Endodermal cell (in vitro differentiated cells): ENCODE measurements at regions not wholly inside any gene's neighbourhood (a gene's known extent, or its start where the extent isn't known, plus 50 kb on each side); places are given as distances from the start of the nearest gene placed in this dataset.

Experiments used
- DNase-seq: peaks from one replicate; pipeline ENCODE4 v3.0.0-alpha.2; 2017
- H3K27ac ChIP-seq: 2 replicates; pipeline ENCODE4 v1.5.1; 2013; ENCODE audit warnings: mild to moderate bottlenecking, low read depth, low read length, moderate library complexity
- H3K27me3 ChIP-seq: 2 replicates; pipeline ENCODE4 v1.6.1; 2013; ENCODE audit warnings: mild to moderate bottlenecking, low read length, moderate library complexity; ENCODE audit not compliant: insufficient read depth, control insufficient read depth, poor library complexity, severe bottlenecking
- H3K36me3 ChIP-seq: 2 replicates; pipeline ENCODE4 v1.7.0; 2013; ENCODE audit warnings: mild to moderate bottlenecking, low read length, moderate library complexity; ENCODE audit not compliant: control insufficient read depth, insufficient read depth
- H3K4me1 ChIP-seq: one replicate; pipeline ENCODE4 v1.7.0; 2013; ENCODE audit warnings: low read length; ENCODE audit not compliant: control insufficient read depth, insufficient read depth
- H3K4me3 ChIP-seq: 2 replicates; pipeline ENCODE4 v1.5.1; 2013; ENCODE audit warnings: mild to moderate bottlenecking, low read length, moderate library complexity
- H3K9ac ChIP-seq: 2 replicates; pipeline ENCODE4 v1.6.1; 2013; ENCODE audit warnings: mild to moderate bottlenecking, low read length, moderate library complexity; ENCODE audit not compliant: poor library complexity, severe bottlenecking; ENCODE audit errors: extremely low read depth
- H3K9me3 ChIP-seq: 2 replicates; pipeline ENCODE4 v1.6.1; 2013; ENCODE audit warnings: mild to moderate bottlenecking, low read length, moderate library complexity; ENCODE audit not compliant: control insufficient read depth
- H3K27ac Mint-ChIP-seq: 2 replicates; pipeline ENCODE4 v1.8.0; 2020; ENCODE audit warnings: mixed read lengths
- H3K27me3 Mint-ChIP-seq: 2 replicates; pipeline ENCODE4 v1.8.0; 2021; ENCODE audit warnings: mild to moderate bottlenecking, mixed read lengths; ENCODE audit not compliant: insufficient read depth
- H3K36me3 Mint-ChIP-seq: 2 replicates; pipeline ENCODE4 v1.8.0; 2020; ENCODE audit warnings: low read depth, mixed read lengths
- H3K4me1 Mint-ChIP-seq: 2 replicates; pipeline ENCODE4 v1.8.0; 2020; ENCODE audit warnings: mixed read lengths
- H3K4me3 Mint-ChIP-seq: 2 replicates; pipeline ENCODE4 v1.8.0; 2020; ENCODE audit warnings: mild to moderate bottlenecking, moderate library complexity, mixed read lengths
- H3K9me3 Mint-ChIP-seq: 2 replicates; pipeline ENCODE4 v1.8.0; 2020; ENCODE audit warnings: mild to moderate bottlenecking, mixed read lengths
- CTCF ChIP-seq: fragments of 200-600 bp; sonication (generic); conservative IDR thresholded peaks from 2 replicates; pipeline ENCODE4 v1.5.0; 2021; ENCODE audit warnings: antibody characterized with exemption, mild to moderate bottlenecking
- WGBS, 2 experiments: methylation state at CpG; one replicate each; pipeline versions ENCODE4 v1.1.5 to v1.1.7; 2013; ENCODE audit warnings: missing lambda C conversion rate in 2 of 2, mixed read lengths in 1 of 2; ENCODE audit not compliant: insufficient coverage in 1 of 2, insufficient read length in 1 of 2; 5-methylcytosine and 5-hydroxymethylcytosine counted together

- H3K9me3 ChIP-seq = no peaks in the 10 kb centered on the region
- H3K36me3 ChIP-seq = no peaks in the 10 kb centered on the region
- no peaks in the 10 kb centered on the region for H3K27me3 Mint-ChIP-seq
- DNase-seq = no peak
- H3K36me3 Mint-ChIP-seq = no peaks in the 10 kb centered on the region
- no peaks in the 10 kb centered on the region for H3K27me3 ChIP-seq
- no peak overlapping the region for H3K27ac ChIP-seq
- no peak overlapping the region for H3K27ac Mint-ChIP-seq
- H3K9me3 Mint-ChIP-seq = no peaks in the 10 kb centered on the region
- no peak overlapping the region for H3K4me3 Mint-ChIP-seq
- H3K4me1 Mint-ChIP-seq = peaks cover 24% of the 10 kb centered on the region
- no peak overlapping the region for H3K4me3 ChIP-seq
- peaks cover 15% of the 10 kb centered on the region for H3K4me1 ChIP-seq
- WGBS, 2 experiments = 93 to 94% methylated on average over 6 to 9 of the region's 10 CpGs
- no peak for TF ChIP-seq CTCF
- H3K9ac ChIP-seq = no peak overlapping the region
Observed at GRCh38 chr7:131656980-131657723, 100.7 kb upstream of the PODXL start.

GRCh38 chr7:131655866-131656265, 99.4 kb upstream of the PODXL start:
- Mint-ChIP-seq H3K9me3 (no peaks in the 10 kb centered on the region), H3K27me3 (peaks cover 3% of the 10 kb centered on the region), H3K27ac (peak overlapping the region; percentile 52), H3K4me1 (peaks cover 29% of the 10 kb centered on the region), H3K36me3 (no peaks in the 10 kb centered on the region), H3K4me3 (no peak overlapping the region)
- H3K9ac ChIP-seq = no peak overlapping the region
- TF ChIP-seq CTCF = no peak
- no peak for DNase-seq
- H3K36me3 ChIP-seq = no peaks in the 10 kb centered on the region
- H3K4me3 ChIP-seq = no peak overlapping the region
- H3K4me1 ChIP-seq = peaks cover 15% of the 10 kb centered on the region
- no peaks in the 10 kb centered on the region for H3K27me3 ChIP-seq
- 81 to 87% methylated on average over 3 to 7 of the region's 7 CpGs for WGBS, 2 experiments
- no peak overlapping the region for H3K27ac ChIP-seq
- H3K9me3 ChIP-seq = no peaks in the 10 kb centered on the region

GRCh38 chr7:131655447-131655846, 99.0 kb upstream of the PODXL start:
- Histone ChIP-seq H3K9ac (no peak overlapping the region), H3K4me3 (no peak overlapping the region), H3K9me3 (no peaks in the 10 kb centered on the region), H3K36me3 (no peaks in the 10 kb centered on the region), H3K27ac (no peak overlapping the region), H3K4me1 (peaks cover 15% of the 10 kb centered on the region), H3K27me3 (no peaks in the 10 kb centered on the region)
- Mint-ChIP-seq H3K27me3 (peaks cover 3% of the 10 kb centered on the region), H3K4me1 (peaks cover 29% of the 10 kb centered on the region), H3K9me3 (no peaks in the 10 kb centered on the region), H3K27ac (no peak overlapping the region), H3K4me3 (no peak overlapping the region), H3K36me3 (no peaks in the 10 kb centered on the region)
- peak; percentile 54 for DNase-seq
- 90 to 94% methylated on average over 6 of the region's 6 CpGs for WGBS, 2 experiments
- no peak for TF ChIP-seq CTCF
